Stimulated activated CD4-positive, alpha-beta T cell treated with anti-CD3 and anti-CD28 coated beads, Interleukin-1b, Interleukin-23, amount 100 ng/mL, for 4 hours (primary cell): ENCODE measurements at regions not wholly inside any gene's neighbourhood (a gene's known extent, or its start where the extent isn't known, plus 50 kb on each side); places are given as distances from the start of the nearest gene placed in this dataset.

Source experiments
- DNase-seq, 2 donors: peaks; one replicate each; pipeline ENCODE4 v3.0.0-alpha.2; 2020; ENCODE audit warnings: low read depth in 2 of 2

- no peak for DNase-seq
These were observed 130.3 kb upstream of the SERP2 start for GRCh38 chr13:44243198-44243857.

- DNase-seq: no peak
These were observed 129.3 kb upstream of the SERP2 start for GRCh38 chr13:44244288-44244687.

GRCh38 chr13:44249431-44249836, 124.2 kb upstream of the SERP2 start:
- DNase-seq: no peak

GRCh38 chr13:44252938-44253337, 120.7 kb upstream of the SERP2 start:
- no peak for DNase-seq

- DNase-seq: no peak
These were observed 117.8 kb upstream of the SERP2 start for GRCh38 chr13:44255771-44256364.

- DNase-seq: no peak
These were observed 115.8 kb upstream of the SERP2 start for GRCh38 chr13:44257796-44258195.

GRCh38 chr13:44259045-44260027, 114.3 kb upstream of the SERP2 start:
- DNase-seq: peak; percentile 63 to 73

- no peak for DNase-seq
These were observed 113.3 kb upstream of the SERP2 start for GRCh38 chr13:44260336-44260735.

- no peak for DNase-seq
These were observed 109.6 kb upstream of the SERP2 start for GRCh38 chr13:44263751-44264620.

- DNase-seq: no peak
These were observed 107.3 kb upstream of the SERP2 start for GRCh38 chr13:44266305-44266704.

- no peak for DNase-seq
These were observed 106.9 kb upstream of the SERP2 start for GRCh38 chr13:44266772-44267171.

- no peak for DNase-seq
These were observed 106.4 kb upstream of the SERP2 start for GRCh38 chr13:44267203-44267602.

- DNase-seq: no peak
These were observed 105.6 kb upstream of the SERP2 start for GRCh38 chr13:44267980-44268379.

GRCh38 chr13:44268980-44269379, 104.6 kb upstream of the SERP2 start:
- no peak for DNase-seq

- no peak for DNase-seq
These were observed 103.5 kb upstream of the SERP2 start for GRCh38 chr13:44270150-44270549.

- no peak for DNase-seq
These were observed 102.6 kb upstream of the SERP2 start for GRCh38 chr13:44271031-44271455.

- DNase-seq: no peak
These were observed 102.2 kb upstream of the SERP2 start for GRCh38 chr13:44271473-44271872.

GRCh38 chr13:44271915-44272341, 101.7 kb upstream of the SERP2 start:
- DNase-seq: no peak

- DNase-seq: no peak
These were observed 100.9 kb upstream of the SERP2 start for GRCh38 chr13:44272692-44273091.

- DNase-seq: no peak
These were observed 100.4 kb upstream of the SERP2 start for GRCh38 chr13:44273216-44273615.

GRCh38 chr13:44273991-44274770, 99.4 kb upstream of the SERP2 start:
- no peak for DNase-seq
